ENCODE measurements at regions not wholly inside any gene's neighbourhood (a gene's known extent, or its start where the extent isn't known, plus 50 kb on each side); places are given as distances from the start of the nearest gene placed in this dataset.

DNA sequence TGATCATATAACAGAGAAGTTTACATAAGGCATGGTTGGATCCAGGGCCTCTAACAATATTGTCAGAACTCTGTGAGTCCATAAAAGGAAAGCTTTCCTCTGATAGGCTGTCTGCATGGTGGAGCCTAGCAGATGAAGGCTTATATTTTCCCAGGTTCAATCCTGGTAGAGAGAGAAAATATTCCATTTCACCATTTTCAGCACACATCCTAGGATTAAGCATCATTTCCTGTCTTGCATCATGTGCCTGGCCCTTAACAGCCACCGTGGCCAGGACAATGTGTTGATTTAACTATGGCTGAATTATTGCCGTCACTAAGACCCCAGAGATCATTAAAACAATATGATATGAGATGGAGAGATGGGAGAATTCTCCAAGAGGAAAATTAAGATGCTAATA, 90.9 kb upstream of the GRIA1 start:
- TF ChIP-seq EZH2 (IDR thresholded peaks at IDR 0.05) = no peak
- TF ChIP-seq FOXP2 (optimal IDR thresholded peaks at IDR 0.05; ENCODE audit: control extremely low read depth, extremely low read length, insufficient read depth) = no peak

Data from SK-N-MC (cell line).